ENCODE measurements at regions not wholly inside any gene's neighbourhood (a gene's known extent, or its start where the extent isn't known, plus 50 kb on each side); places are given as distances from the start of the nearest gene placed in this dataset.

DNA sequence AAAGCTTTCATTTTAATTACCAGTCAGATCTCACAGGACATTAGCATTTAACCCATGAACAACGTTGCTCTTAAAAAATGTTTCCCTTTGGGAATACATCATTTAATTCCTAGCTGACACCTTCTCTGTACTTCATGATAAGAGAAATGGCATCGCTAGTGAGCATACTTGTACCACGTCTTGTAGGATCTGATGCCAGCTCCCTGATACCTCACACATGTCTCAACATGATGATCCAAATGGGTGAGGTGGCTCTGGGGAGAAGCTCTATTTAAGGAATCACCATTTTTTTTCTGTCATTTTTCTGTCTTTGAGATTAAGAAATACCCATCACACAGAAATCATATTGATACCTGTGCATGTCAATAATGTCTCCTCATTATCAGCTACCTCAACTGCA lies 772.1 kb upstream of the CA10 start:
- TF ChIP-seq CTCF (IDR thresholded peaks at IDR 0.05; ENCODE audit: low read depth, low read length) (no peak), EZH2phosphoT487 (IDR thresholded peaks at IDR 0.05; ENCODE audit: low read depth) (no peak)
